A673 (cell line): ENCODE measurements at regions not wholly inside any gene's neighbourhood (a gene's known extent, or its start where the extent isn't known, plus 50 kb on each side); places are given as distances from the start of the nearest gene placed in this dataset.

ENCODE experiments used
- EZH2 ChIP-seq: fragments of 200-600 bp; sonication (generic); IDR thresholded peaks from 2 replicates; pipeline ENCODE4 v1.6.1; 2017; ENCODE audit warnings: borderline replicate concordance, low read depth, mild to moderate bottlenecking, mixed read lengths, antibody characterized with exemption, low read length; ENCODE audit not compliant: poor library complexity, severe bottlenecking
- TF ChIP-seq, protein P1 (sequence below): fragments of 300-800, 200-600 bp; sonication (generic); conservative IDR thresholded peaks from 2 replicates; pipeline ENCODE4 v1.5.1; 2017; ENCODE audit warnings: low read depth, mild to moderate bottlenecking, antibody characterized with exemption, low read length, moderate library complexity, mixed read lengths

DNA sequence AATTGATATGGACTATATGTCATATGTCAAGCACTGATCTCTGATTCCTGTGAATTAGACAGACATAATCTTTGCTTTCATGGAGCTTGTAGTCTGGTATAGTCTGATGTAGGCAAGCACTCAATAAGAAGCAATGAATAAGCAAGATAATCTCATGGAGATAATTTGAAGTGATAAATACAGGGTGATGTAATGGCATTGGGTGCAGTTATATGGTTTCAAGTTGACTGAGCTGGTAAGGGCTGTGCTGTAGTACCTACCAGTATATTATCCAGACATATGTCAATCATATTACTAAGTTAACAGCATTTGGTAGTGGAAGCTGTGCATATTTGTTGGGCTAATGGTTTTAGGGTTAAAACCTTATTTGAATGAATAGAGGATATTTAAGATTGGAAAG lies 117.5 kb upstream of the PRPS1L1 start:
- TF ChIP-seq, protein P1, sequence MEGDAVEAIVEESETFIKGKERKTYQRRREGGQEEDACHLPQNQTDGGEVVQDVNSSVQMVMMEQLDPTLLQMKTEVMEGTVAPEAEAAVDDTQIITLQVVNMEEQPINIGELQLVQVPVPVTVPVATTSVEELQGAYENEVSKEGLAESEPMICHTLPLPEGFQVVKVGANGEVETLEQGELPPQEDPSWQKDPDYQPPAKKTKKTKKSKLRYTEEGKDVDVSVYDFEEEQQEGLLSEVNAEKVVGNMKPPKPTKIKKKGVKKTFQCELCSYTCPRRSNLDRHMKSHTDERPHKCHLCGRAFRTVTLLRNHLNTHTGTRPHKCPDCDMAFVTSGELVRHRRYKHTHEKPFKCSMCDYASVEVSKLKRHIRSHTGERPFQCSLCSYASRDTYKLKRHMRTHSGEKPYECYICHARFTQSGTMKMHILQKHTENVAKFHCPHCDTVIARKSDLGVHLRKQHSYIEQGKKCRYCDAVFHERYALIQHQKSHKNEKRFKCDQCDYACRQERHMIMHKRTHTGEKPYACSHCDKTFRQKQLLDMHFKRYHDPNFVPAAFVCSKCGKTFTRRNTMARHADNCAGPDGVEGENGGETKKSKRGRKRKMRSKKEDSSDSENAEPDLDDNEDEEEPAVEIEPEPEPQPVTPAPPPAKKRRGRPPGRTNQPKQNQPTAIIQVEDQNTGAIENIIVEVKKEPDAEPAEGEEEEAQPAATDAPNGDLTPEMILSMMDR: no peak
- TF ChIP-seq EZH2: no peak
